K562 (cell line): ENCODE measurements at regions not wholly inside any gene's neighbourhood (a gene's known extent, or its start where the extent isn't known, plus 50 kb on each side); places are given as distances from the start of the nearest gene placed in this dataset.

Source experiments
- ATAC-seq: fragments of 200-7000 bp; cut with Tn5 transposase; 3 replicates; pipeline ENCODE4 v1.9.1; 2020; ENCODE audit warnings: moderate library complexity
- BruUV-seq: library from RNA; stranded (reverse); fragments of 400-500 nt; replicated peaks from 2 replicates; lab custom pipeline; 2021; lab: Mats Ljungman, UMichigan
- CTCF ChIA-PET: fragments of 300-600 bp; formaldehyde crosslinking; extraction: SDS; loops from one replicate; lab custom pipeline; 2021; ENCODE audit warnings: low intra/inter-chr PET ratio; lab: Yijun Ruan, JAX
- POLR2A ChIA-PET: fragments of 300-600, 350-650 bp; sonication (Branson Sonifier 250); formaldehyde crosslinking; extraction: SDS; loops from one replicate; lab custom pipeline; 2021; ENCODE audit warnings: antibody characterized with exemption, inconsistent platforms; lab: Yijun Ruan, JAX
- DNase-seq, 4 experiments: peaks; one replicate each; pipeline versions ENCODE4 v3.0.0 to v3.0.0-alpha.2; 2011 to 2018; ENCODE audit warnings: low spot score in 3 of 4, mixed read lengths in 3 of 4; ENCODE audit errors: extremely low read depth in 1 of 4
- FAIRE-seq: peaks from 2 replicates; lab custom pipeline; 2011; peaks lifted over from hg19 to GRCh38; lab: Jason Lieb, UNC
- H2AFZ ChIP-seq: 2 replicates; pipeline ENCODE4 v1.6.0; 2011; ENCODE audit warnings: low read depth, low read length, control low read depth, inconsistent platforms
- H3K27ac ChIP-seq: fragments of 200-600 bp; 3 replicates; pipeline ENCODE4 v1.8.0; 2011; ENCODE audit warnings: low read depth, mild to moderate bottlenecking, control low read depth, inconsistent platforms, low read length, moderate library complexity, mixed read lengths; ENCODE audit errors: extremely low read depth
- H3K27me3 ChIP-seq, 2 experiments: fragments of 300-600 bp in 1 of 2; 2 replicates in 1 of 2; 3 replicates in 1 of 2; pipeline versions ENCODE4 v1.6.0 to v1.8.0; 2011; ENCODE audit warnings: inconsistent platforms in 2 of 2, low read length in 2 of 2, mild to moderate bottlenecking in 1 of 2, mixed read lengths in 1 of 2, moderate library complexity in 1 of 2; ENCODE audit not compliant: control insufficient read depth in 2 of 2, insufficient read depth in 2 of 2
- H3K36me3 ChIP-seq: fragments of 300-600 bp; 3 replicates; pipeline ENCODE4 v1.8.0; 2011; ENCODE audit warnings: mild to moderate bottlenecking, low read length, inconsistent platforms; ENCODE audit not compliant: control insufficient read depth, insufficient read depth
- H3K4me1 ChIP-seq, 2 experiments: fragments of 200-600 bp in 1 of 2; replicated peaks in 1 of 2; 2 replicates in 1 of 2; 3 replicates in 1 of 2; pipeline versions ENCODE4 v1.5.1 to v1.8.0; 2011; ENCODE audit warnings: inconsistent platforms in 2 of 2, low read length in 2 of 2, mild to moderate bottlenecking in 1 of 2, mixed read lengths in 1 of 2, moderate library complexity in 1 of 2; ENCODE audit not compliant: control insufficient read depth in 2 of 2, insufficient read depth in 2 of 2
- H3K4me2 ChIP-seq: 2 replicates; pipeline ENCODE4 v1.6.1; 2011; ENCODE audit warnings: low read length, control low read depth, inconsistent platforms, mixed read lengths; ENCODE audit not compliant: insufficient read depth
- H3K4me3 ChIP-seq: fragments of 200-600 bp; sonication (generic), shearing (Covaris generic); 2 replicates; pipeline ENCODE4 v1.5.1; 2016; ENCODE audit warnings: control low read depth, inconsistent platforms
- H3K79me2 ChIP-seq: fragments of 200-600 bp; 3 replicates; pipeline ENCODE4 v1.8.0; 2011; ENCODE audit warnings: low read length, inconsistent platforms; ENCODE audit not compliant: control insufficient read depth, insufficient read depth
- H3K9ac ChIP-seq, 2 experiments: 2 replicates each; pipeline versions ENCODE4 v1.6.0 to v1.6.1; 2011; ENCODE audit warnings: low read depth in 2 of 2, low read length in 2 of 2, control low read depth in 1 of 2, inconsistent platforms in 1 of 2, mild to moderate bottlenecking in 1 of 2, mixed read lengths in 1 of 2; ENCODE audit not compliant: insufficient read depth in 1 of 2
- H3K9me1 ChIP-seq: one replicate; pipeline ENCODE4 v1.6.0; 2011; ENCODE audit warnings: inconsistent platforms, mild to moderate bottlenecking, low read length, moderate library complexity; ENCODE audit not compliant: control insufficient read depth, insufficient read depth
- H3K9me3 ChIP-seq: replicated peaks from 2 replicates; pipeline ENCODE4 v1.5.1; 2011; ENCODE audit warnings: low read depth, low read length, inconsistent platforms; ENCODE audit not compliant: control insufficient read depth, insufficient read depth
- H4K20me1 ChIP-seq: replicated peaks from 2 replicates; pipeline ENCODE4 v1.6.1; 2011; ENCODE audit warnings: low read length, inconsistent platforms, mixed read lengths; ENCODE audit not compliant: control insufficient read depth, insufficient read depth
- CXXC5 ChIP-seq: fragments of 250-450 bp; sonication (Bioruptor Pico); IDR thresholded peaks from 2 replicates; pipeline ENCODE4 v1.8.0; 2022; ENCODE audit warnings: inconsistent platforms, mild to moderate bottlenecking, moderate library complexity
- GTF2E2 ChIP-seq: fragments of 200-800 bp; sonication (Bioruptor generic); IDR thresholded peaks from 2 replicates; pipeline ENCODE4 v1.6.1; 2016; ENCODE audit warnings: missing genetic modification characterization, missing compliant biosample characterization
- KLF16 ChIP-seq: IDR thresholded peaks from 2 replicates; pipeline ENCODE4 v1.6.1; 2016; ENCODE audit warnings: antibody characterized with exemption
- MEIS2 ChIP-seq: fragments of 450-650 bp; IDR thresholded peaks from 2 replicates; pipeline ENCODE4 v1.6.1; 2014; ENCODE audit warnings: mild to moderate bottlenecking; ENCODE audit not compliant: partially characterized antibody
- NEUROD1 ChIP-seq: fragments of 150-350 bp; IDR thresholded peaks from 2 replicates; pipeline ENCODE4 v1.6.1; 2014; ENCODE audit warnings: borderline replicate concordance, low read length, low read depth; ENCODE audit not compliant: partially characterized antibody
- PHF8 ChIP-seq: fragments of 200-600 bp; sonication (generic); IDR thresholded peaks from 2 replicates; pipeline ENCODE4 v1.6.1; 2012; ENCODE audit warnings: mixed run types, mild to moderate bottlenecking, inconsistent platforms, low read length, moderate library complexity, borderline replicate concordance
- RAD51 ChIP-seq: fragments of 450-650 bp; IDR thresholded peaks from 2 replicates; pipeline ENCODE4 v1.7.1; 2016; ENCODE audit warnings: low read depth, mild to moderate bottlenecking, borderline replicate concordance
- RB1 ChIP-seq: fragments of 450-650 bp; IDR thresholded peaks from 2 replicates; pipeline ENCODE4 v1.6.1; 2017; ENCODE audit warnings: low read depth, mild to moderate bottlenecking
- SMARCA4 ChIP-seq: fragments of 450-650 bp; IDR thresholded peaks from 2 replicates; pipeline ENCODE4 v1.6.1; 2016
- SMARCE1 ChIP-seq: fragments of 450-650 bp; IDR thresholded peaks from 2 replicates; pipeline ENCODE4 v1.7.1; 2016; ENCODE audit warnings: mild to moderate bottlenecking
- SUPT5H ChIP-seq: fragments of 450-650 bp; IDR thresholded peaks from 2 replicates; pipeline ENCODE4 v1.6.1; 2016
- ZBTB49 ChIP-seq: sonication (generic); formaldehyde crosslinking; IDR thresholded peaks from 2 replicates; pipeline ENCODE4 v1.8.0; 2022; ENCODE audit warnings: missing genetic modification reagents, mild to moderate bottlenecking, borderline replicate concordance
- ZBTB9 ChIP-seq: fragments of 450-650 bp; formaldehyde crosslinking; IDR thresholded peaks from 2 replicates; pipeline ENCODE4 v1.4.0; 2020; ENCODE audit warnings: mild to moderate bottlenecking, moderate library complexity
- WGBS: fragments of 100-300 bp; shearing (Covaris generic); methylation state at CpG from one replicate; pipeline ENCODE4 v1.1.6; 2016; ENCODE audit warnings: low coverage, mixed read lengths; ENCODE audit not compliant: insufficient coverage; ENCODE audit errors: missing lambda C conversion rate; 5-methylcytosine and 5-hydroxymethylcytosine counted together
- in situ Hi-C: fragments of 300-500 bp; cut with MboI; formaldehyde crosslinking; loops from 4 replicates; pipeline ENCODE4 v1.15.0; 2018; ENCODE audit warnings: inconsistent platforms, mixed read lengths
- intact Hi-C: fragments of 100-400 bp; cut with micrococcal nuclease; formaldehyde crosslinking; loops from 2 replicates; pipeline ENCODE4 v1.14.2; 2022
- TF ChIP-seq, protein P1 (sequence below): fragments of 250-450 bp; sonication (Bioruptor Pico); IDR thresholded peaks from 2 replicates; pipeline ENCODE4 v1.8.0; 2022; ENCODE audit warnings: moderate library complexity, mild to moderate bottlenecking, inconsistent platforms
- TF ChIP-seq, protein P2 (sequence below), 2 experiments: fragments of 450-650 bp; conservative IDR thresholded peaks; 2 replicates each; pipeline ENCODE4 v1.6.1; 2017; ENCODE audit warnings: mild to moderate bottlenecking in 2 of 2, moderate library complexity in 2 of 2

- Histone ChIP-seq H3K4me3 (no peak overlapping the region), H3K9me1 (peaks cover 2% of the 10 kb centered on the region), H3K27me3 (no peaks in the 10 kb centered on the region; a peak in 1 of 5 replicates), H4K20me1 (no peaks in the 10 kb centered on the region), H3K79me2 (no peaks in the 10 kb centered on the region), H3K36me3 (no peaks in the 10 kb centered on the region), H3K9me3 (no peaks in the 10 kb centered on the region), H3K4me2 (no peak overlapping the region), H3K27ac (no peak overlapping the region), H3K9ac (no peak overlapping the region), H2AFZ (no peak overlapping the region), H3K4me1 (peaks cover 15 to 25% of the 10 kb centered on the region in 2 experiments)
- no peak for FAIRE-seq
- intact Hi-C loops: loop anchor here (5.0 kb wide), 1 partner anchor 102 kb away; no protein-coding TSS in a partner anchor
- WGBS: 0% methylated on average over 1 of the region's 1 CpG
- in situ Hi-C loops: loop anchor here (5.0 kb wide), 2 partner anchors 117 to 262 kb away; no protein-coding TSS in a partner anchor
- no TSS peak for BruUV-seq
- CTCF ChIA-PET: no interaction called here
- POLR2A ChIA-PET: interaction anchor here (0.7 to 1.0 kb wide), 2 partner anchors 9 to 14 kb away, joined by 3 read pairs; no protein-coding TSS in a partner anchor
- no peak for DNase-seq
- no peak for ATAC-seq
- TF ChIP-seq ZBTB9 (CRISPR knock-in tag) (no peak), SMARCA4 (peak; percentile 27; the same call in 1 of the 2 replicates), PHF8 (no peak), SMARCE1 (0 out of 2 replicates have a peak, but pooled peaks have one; percentile 48), GTF2E2 (no peak), ZBTB49 (CRISPR knock-in tag) (no peak), CXXC5 (CRISPR knock-in tag) (no peak), KLF16 (no peak), MEIS2 (no peak), SUPT5H (no peak), RB1 (no peak), NEUROD1 (no peak), RAD51 (no peak)
- TF ChIP-seq, protein P1, sequence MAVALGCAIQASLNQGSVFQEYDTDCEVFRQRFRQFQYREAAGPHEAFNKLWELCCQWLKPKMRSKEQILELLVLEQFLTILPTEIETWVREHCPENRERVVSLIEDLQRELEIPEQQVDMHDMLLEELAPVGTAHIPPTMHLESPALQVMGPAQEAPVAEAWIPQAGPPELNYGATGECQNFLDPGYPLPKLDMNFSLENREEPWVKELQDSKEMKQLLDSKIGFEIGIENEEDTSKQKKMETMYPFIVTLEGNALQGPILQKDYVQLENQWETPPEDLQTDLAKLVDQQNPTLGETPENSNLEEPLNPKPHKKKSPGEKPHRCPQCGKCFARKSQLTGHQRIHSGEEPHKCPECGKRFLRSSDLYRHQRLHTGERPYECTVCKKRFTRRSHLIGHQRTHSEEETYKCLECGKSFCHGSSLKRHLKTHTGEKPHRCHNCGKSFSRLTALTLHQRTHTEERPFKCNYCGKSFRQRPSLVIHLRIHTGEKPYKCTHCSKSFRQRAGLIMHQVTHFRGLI: no peak
- TF ChIP-seq, protein P2, sequence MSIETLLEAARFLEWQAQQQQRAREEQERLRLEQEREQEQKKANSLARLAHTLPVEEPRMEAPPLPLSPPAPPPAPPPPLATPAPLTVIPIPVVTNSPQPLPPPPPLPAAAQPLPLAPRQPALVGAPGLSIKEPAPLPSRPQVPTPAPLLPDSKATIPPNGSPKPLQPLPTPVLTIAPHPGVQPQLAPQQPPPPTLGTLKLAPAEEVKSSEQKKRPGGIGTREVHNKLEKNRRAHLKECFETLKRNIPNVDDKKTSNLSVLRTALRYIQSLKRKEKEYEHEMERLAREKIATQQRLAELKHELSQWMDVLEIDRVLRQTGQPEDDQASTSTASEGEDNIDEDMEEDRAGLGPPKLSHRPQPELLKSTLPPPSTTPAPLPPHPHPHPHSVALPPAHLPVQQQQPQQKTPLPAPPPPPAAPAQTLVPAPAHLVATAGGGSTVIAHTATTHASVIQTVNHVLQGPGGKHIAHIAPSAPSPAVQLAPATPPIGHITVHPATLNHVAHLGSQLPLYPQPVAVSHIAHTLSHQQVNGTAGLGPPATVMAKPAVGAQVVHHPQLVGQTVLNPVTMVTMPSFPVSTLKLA (conservative IDR thresholded peaks at IDR 0.05): no peak
Observed at GRCh38 chr14:100649173-100649519, 61.9 kb upstream of the BEGAIN start.
